Inflammatory macrophage treated with lipopolysaccharide for 4 hours (primary cell): ENCODE measurements at regions not wholly inside any gene's neighbourhood (a gene's known extent, or its start where the extent isn't known, plus 50 kb on each side); places are given as distances from the start of the nearest gene placed in this dataset.

ENCODE experiments used
- DNase-seq: peaks from one replicate; pipeline ENCODE4 v3.0.0-alpha.2; 2020

GRCh38 chr6:109225946-109226345 is 130.6 kb downstream of the CEP57L1 start:
- no peak for DNase-seq

- no peak for DNase-seq
These were observed 129.7 kb downstream of the CEP57L1 start for GRCh38 chr6:109224994-109225393.

- DNase-seq = no peak
These were observed 129.0 kb downstream of the CEP57L1 start for GRCh38 chr6:109224107-109224875.

GRCh38 chr6:109222848-109223247 is 127.5 kb downstream of the CEP57L1 start:
- DNase-seq = no peak

GRCh38 chr6:109221543-109222195 is 126.4 kb downstream of the CEP57L1 start:
- no peak for DNase-seq
